ENCODE measurements at regions not wholly inside any gene's neighbourhood (a gene's known extent, or its start where the extent isn't known, plus 50 kb on each side); places are given as distances from the start of the nearest gene placed in this dataset.

GRCh38 chr2:226020176-226020575 is 620.7 kb downstream of the NYAP2 start:
- no peak for DNase-seq (ENCODE audit: extremely low spot score, unreplicated experiment)
- no peak for TF ChIP-seq CTCF (IDR thresholded peaks at IDR 0.05)
- peaks cover 10% of the 10 kb centered on the region for H3K9me3 Mint-ChIP-seq (ENCODE audit: unreplicated experiment)
- H3K27ac Mint-ChIP-seq (ENCODE audit: unreplicated experiment), result no peak overlapping the region
- H3K36me3 Mint-ChIP-seq (ENCODE audit: unreplicated experiment), result peaks cover 2% of the 10 kb centered on the region
- H3K4me1 Mint-ChIP-seq (ENCODE audit: unreplicated experiment), result no peaks in the 10 kb centered on the region
- H3K4me3 Mint-ChIP-seq (ENCODE audit: unreplicated experiment), result no peak overlapping the region
- H3K27me3 Mint-ChIP-seq (ENCODE audit: unreplicated experiment), result no peaks in the 10 kb centered on the region

- Mint-ChIP-seq H3K27me3 (ENCODE audit: unreplicated experiment) (no peaks in the 10 kb centered on the region), H3K4me1 (ENCODE audit: unreplicated experiment) (no peaks in the 10 kb centered on the region), H3K9me3 (ENCODE audit: unreplicated experiment) (peaks cover 9% of the 10 kb centered on the region), H3K27ac (ENCODE audit: unreplicated experiment) (no peak overlapping the region), H3K36me3 (ENCODE audit: unreplicated experiment) (peaks cover 2% of the 10 kb centered on the region), H3K4me3 (ENCODE audit: unreplicated experiment) (no peak overlapping the region)
- DNase-seq (ENCODE audit: extremely low spot score, unreplicated experiment), result no peak
- no peak for TF ChIP-seq CTCF (IDR thresholded peaks at IDR 0.05)
These were observed 619.1 kb downstream of the NYAP2 start for GRCh38 chr2:226018641-226019040.

DNA sequence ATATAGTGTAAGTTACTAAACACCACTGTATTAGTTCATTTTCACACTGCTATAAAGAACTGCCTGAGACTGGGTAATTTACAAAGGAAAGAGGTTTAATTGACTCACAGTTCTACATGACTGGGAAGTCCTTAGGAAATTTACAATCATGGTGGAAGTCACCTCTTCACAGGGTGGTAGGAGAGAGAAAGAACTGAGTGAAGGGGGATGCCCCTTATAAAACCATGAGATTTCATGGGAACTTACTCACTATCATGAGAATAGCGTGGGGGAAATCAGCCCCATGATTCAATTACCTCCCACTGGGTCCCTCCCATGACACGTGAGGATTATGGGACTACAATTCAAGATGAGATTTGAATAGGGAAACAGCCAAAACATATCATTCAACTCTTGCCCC is 618.0 kb downstream of the NYAP2 start:
- TF ChIP-seq CTCF (IDR thresholded peaks at IDR 0.05), result no peak
- Mint-ChIP-seq H3K27me3 (ENCODE audit: unreplicated experiment) (no peaks in the 10 kb centered on the region), H3K27ac (ENCODE audit: unreplicated experiment) (no peak overlapping the region)

GRCh38 chr2:226017107-226017506 is 617.6 kb downstream of the NYAP2 start:
- H3K9me3 Mint-ChIP-seq (ENCODE audit: unreplicated experiment), result peaks cover 6% of the 10 kb centered on the region
- no peak overlapping the region for H3K27ac Mint-ChIP-seq (ENCODE audit: unreplicated experiment)
- H3K36me3 Mint-ChIP-seq (ENCODE audit: unreplicated experiment), result peaks cover 2% of the 10 kb centered on the region
- no peak overlapping the region for H3K4me3 Mint-ChIP-seq (ENCODE audit: unreplicated experiment)
- H3K4me1 Mint-ChIP-seq (ENCODE audit: unreplicated experiment), result no peaks in the 10 kb centered on the region
- TF ChIP-seq CTCF (IDR thresholded peaks at IDR 0.05), result no peak
- no peaks in the 10 kb centered on the region for H3K27me3 Mint-ChIP-seq (ENCODE audit: unreplicated experiment)
- no peak for DNase-seq (ENCODE audit: extremely low spot score, unreplicated experiment)

More for the DNA sequence above, 618.0 kb downstream of the NYAP2 start:
- peaks cover 2% of the 10 kb centered on the region for H3K36me3 Mint-ChIP-seq (ENCODE audit: unreplicated experiment)
- H3K9me3 Mint-ChIP-seq (ENCODE audit: unreplicated experiment), result peaks cover 6% of the 10 kb centered on the region
- no peaks in the 10 kb centered on the region for H3K4me1 Mint-ChIP-seq (ENCODE audit: unreplicated experiment)
- no peak overlapping the region for H3K4me3 Mint-ChIP-seq (ENCODE audit: unreplicated experiment)
- DNase-seq (ENCODE audit: extremely low spot score, unreplicated experiment), result no peak

DNA sequence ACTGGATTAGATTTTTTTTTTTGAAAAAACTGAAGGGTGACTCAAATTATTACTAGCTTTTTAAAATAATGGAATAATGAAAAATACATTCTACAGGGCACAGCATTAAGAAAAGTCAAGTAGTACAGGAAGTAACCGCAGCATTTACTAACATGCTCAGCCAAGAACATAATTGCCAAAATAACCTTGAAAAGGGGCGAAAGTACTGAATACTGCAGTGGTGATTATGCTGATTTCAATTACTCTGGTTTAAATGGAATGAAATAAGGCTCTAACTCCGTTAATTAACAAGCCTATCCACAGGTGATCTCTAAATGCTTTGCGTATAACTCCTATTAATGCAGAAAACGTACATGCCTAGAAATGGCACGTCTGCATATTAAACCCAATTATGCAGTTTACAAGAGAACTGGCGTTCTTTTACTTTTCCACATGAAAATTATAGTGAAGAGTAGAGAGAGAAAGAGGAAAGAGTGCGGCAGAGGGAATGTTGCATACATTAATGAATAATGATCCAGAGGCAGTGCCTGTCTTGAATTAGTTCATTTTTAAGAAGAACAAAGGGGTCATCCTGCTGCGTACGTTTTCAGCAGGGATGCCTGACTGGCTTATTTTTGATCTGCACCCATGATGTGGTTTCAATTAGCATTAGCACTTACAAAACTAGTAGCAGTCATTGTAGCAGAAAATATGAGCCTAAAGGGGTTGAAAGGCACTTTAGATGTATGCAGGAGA is 612.4 kb downstream of the NYAP2 start:
- Mint-ChIP-seq H3K27me3 (ENCODE audit: unreplicated experiment) (no peaks in the 10 kb centered on the region), H3K36me3 (ENCODE audit: unreplicated experiment) (no peaks in the 10 kb centered on the region), H3K9me3 (ENCODE audit: unreplicated experiment) (no peaks in the 10 kb centered on the region), H3K4me3 (ENCODE audit: unreplicated experiment) (no peak overlapping the region), H3K27ac (ENCODE audit: unreplicated experiment) (no peak overlapping the region), H3K4me1 (ENCODE audit: unreplicated experiment) (no peaks in the 10 kb centered on the region)
- no peak for DNase-seq (ENCODE audit: extremely low spot score, unreplicated experiment)
- TF ChIP-seq CTCF (IDR thresholded peaks at IDR 0.05), result no peak

Data from osteocyte (in vitro differentiated cells).